GM19455 (cell line): ENCODE measurements at regions not wholly inside any gene's neighbourhood (a gene's known extent, or its start where the extent isn't known, plus 50 kb on each side); places are given as distances from the start of the nearest gene placed in this dataset.
"Not testable (repeated sequence)": the region's sequence is repeated elsewhere in the genome, so short reads cannot be mapped to it uniquely, and the experiment has no call there.

Experiments
- ATAC-seq: cut with Tn5 transposase; IDR thresholded peaks from one replicate; pipeline ENCODE4 v1.9.1; 2021; ENCODE audit not compliant: unreplicated experiment

- no peak for ATAC-seq
Measured at GRCh38 chr4:62487016-62487415, 1286.9 kb downstream of the ADGRL3 start.

- ATAC-seq, result no peak
Measured at GRCh38 chr4:62484357-62484756, 1284.2 kb downstream of the ADGRL3 start.

DNA sequence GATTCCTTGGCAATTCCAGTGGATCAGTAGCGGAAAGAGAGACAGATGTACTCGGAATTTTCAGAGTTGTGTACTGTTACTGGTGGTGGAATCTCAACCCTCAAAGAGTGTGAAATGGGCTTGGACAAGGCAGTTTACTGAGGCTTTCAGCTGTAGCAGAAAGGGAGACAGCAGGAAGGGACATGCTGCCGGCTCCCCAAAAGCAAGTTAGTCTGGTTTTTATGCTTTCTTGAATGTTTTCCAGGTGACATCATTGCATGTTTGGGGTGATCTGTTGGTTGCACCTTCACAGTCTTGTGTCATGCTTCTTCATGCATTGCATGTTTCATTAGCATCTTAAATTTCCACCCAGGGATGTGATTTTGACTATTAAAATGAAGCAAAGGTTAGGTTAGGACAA is 1282.2 kb downstream of the ADGRL3 start:
- no peak for ATAC-seq

- no peak for ATAC-seq
Measured at GRCh38 chr4:62475596-62475995, 1275.5 kb downstream of the ADGRL3 start.

- no peak for ATAC-seq
Measured at GRCh38 chr4:62474802-62475201, 1274.7 kb downstream of the ADGRL3 start.

- no peak for ATAC-seq
Measured at GRCh38 chr4:62471021-62471420, 1270.9 kb downstream of the ADGRL3 start.

GRCh38 chr4:62470421-62470983 is 1270.4 kb downstream of the ADGRL3 start:
- no peak for ATAC-seq

- no peak for ATAC-seq
Measured at GRCh38 chr4:62470020-62470419, 1269.9 kb downstream of the ADGRL3 start.

GRCh38 chr4:62461961-62462360 is 1261.8 kb downstream of the ADGRL3 start:
- no peak for ATAC-seq

- no peak for ATAC-seq
Measured at GRCh38 chr4:62460329-62460728, 1260.2 kb downstream of the ADGRL3 start.

GRCh38 chr4:62457356-62457755 is 1257.2 kb downstream of the ADGRL3 start:
- no peak for ATAC-seq

DNA sequence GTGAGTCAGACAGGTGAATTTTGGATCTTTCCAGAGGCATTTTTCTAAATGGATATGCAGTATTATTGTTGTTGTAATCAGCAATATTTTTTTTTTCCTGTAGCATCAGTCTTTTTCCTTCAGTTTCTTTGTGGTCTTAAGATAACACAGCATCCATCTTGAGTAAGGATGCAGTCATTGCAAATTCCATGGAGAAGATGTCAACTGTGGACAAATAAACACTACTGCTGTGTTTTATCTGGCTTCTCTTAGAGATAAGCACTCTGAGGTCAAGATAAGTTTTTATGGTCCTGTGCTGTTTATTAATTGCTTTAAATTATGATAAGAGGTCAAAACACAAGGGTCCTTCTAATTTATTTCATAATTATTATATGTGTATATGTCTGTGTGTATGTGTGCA is 1255.7 kb downstream of the ADGRL3 start:
- ATAC-seq, result no peak

DNA sequence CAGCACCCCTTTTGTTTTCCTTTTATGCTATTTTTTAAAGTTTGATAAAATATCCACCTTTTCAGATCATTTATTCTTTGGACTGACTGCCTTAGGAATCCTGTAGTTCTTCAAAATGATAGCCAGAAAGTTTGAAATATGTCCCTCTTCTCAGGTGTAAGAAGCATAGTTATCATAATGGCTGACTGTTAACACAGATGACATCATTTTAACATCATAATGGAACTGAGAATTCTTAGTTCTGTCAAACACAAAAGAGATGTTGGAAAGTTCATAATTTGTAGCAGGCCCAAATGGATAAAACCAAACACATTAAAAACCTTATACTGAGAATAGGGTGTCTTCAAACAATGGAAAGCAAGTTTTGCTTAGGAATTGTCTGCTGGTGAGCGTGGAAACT is 1254.4 kb downstream of the ADGRL3 start:
- ATAC-seq, result no peak

DNA sequence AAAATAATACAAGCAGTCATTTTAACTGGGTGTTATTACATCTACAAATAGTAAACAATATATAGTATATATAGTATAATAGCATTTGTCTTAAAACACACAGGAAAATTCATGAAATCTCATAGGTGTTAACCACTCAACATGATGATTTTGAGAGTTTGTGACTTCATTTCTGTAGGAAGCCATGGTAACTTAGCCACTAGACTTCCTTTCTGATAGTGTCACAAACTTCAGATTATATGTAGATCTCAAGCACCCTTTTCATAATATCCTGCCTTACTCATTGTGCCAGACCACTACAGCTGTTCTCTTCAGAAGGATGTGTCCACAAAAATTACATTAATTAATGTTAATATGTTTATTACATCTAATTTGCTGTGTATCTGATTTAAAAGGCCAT is 1250.6 kb downstream of the ADGRL3 start:
- no peak for ATAC-seq

DNA sequence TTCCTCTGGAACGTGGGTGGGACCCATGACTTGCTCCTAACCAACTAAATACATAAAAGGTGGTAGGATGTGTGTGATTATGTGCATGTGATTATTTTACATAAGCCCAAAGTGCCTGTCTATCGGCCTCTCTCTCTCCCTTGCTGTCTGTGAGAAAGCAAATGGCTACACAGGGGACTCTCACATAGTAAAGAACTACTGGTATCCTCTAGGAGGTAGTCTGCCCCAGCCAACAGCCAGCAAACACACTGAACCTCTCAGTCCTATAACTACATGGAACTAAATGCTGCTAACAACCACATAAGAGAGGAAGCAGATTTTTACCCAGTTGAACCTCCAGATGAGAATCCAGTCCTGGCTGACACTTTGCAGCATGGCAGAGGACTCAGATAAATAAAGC is 1249.4 kb downstream of the ADGRL3 start:
- no peak for ATAC-seq

- ATAC-seq, result no peak
Measured at GRCh38 chr4:62448911-62449310, 1248.8 kb downstream of the ADGRL3 start.

GRCh38 chr4:62439051-62439450 is 1238.9 kb downstream of the ADGRL3 start:
- no peak for ATAC-seq

DNA sequence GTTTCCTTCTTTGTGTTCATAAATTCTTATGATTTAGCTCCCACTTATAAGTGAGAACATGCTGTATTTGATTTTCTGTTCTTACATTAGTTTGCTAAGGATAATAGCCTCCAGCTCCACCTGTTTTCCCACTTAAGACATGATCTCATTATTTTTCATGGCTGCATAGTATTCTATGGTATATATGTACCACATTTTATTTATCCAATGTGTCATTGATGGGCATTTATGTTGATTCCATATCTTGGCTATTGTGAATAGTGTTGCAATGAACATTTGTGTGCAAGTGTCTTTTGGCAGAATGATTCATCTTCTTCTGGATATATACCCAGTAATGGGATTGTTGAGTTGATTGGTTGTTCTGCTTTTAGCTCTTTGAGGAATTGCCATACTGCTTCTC is 1234.8 kb downstream of the ADGRL3 start:
- ATAC-seq, result no peak

DNA sequence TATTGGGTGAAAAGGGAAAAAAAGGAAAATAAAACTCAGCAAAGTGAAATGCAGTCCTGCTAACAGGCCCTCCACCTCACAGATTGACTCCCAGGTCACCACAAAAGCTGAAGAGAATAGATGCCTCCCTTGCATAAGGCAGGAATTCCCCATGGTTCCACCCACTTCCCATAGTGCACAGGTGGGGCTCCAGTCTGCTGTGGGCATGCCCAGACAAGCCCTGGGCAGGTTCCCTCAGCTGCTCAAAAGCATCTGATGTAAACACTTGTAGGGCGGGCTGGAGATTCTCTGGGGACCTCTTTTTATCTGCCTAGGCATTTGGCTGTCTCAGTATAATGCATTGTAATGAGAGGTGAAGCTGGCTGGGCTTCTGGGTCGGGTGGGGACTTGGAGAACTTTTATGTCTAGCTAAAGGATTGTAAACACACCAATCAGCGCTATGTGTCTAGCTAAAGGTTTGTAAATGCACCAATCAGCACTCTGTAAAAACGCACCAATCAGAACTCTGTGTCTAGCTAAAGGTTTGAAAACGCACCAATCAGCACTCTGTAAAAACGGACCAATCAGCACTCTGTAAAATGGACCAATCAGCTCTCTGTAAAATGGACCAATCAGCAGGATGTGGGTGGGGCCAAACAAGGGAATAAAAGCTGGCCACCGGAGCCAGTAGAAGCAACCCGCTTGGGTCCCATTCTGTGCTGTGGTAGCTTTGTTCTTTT is 1231.5 kb downstream of the ADGRL3 start:
- not testable (repeated sequence) for ATAC-seq

- ATAC-seq, result no peak
Measured at GRCh38 chr4:62429297-62429696, 1229.2 kb downstream of the ADGRL3 start.

DNA sequence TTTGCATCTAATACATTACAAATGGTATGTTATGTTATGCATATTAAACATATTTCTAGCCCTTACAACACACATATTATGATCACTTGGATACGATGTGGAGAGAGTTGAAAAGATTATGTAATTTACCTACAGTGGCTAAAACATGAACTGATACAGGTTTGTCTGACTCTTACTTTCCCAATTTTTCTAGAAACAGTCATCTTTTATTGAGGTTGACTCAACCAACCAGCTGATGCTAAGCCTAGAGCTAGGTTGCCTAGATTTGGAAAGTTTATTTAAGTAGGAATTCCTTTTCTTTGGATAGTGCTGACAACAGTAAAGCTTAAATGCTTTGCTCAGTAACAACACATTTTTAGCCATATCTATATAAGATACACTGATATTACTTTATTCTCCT is 1215.1 kb downstream of the ADGRL3 start:
- no peak for ATAC-seq

GRCh38 chr4:62414563-62414962 is 1214.4 kb downstream of the ADGRL3 start:
- ATAC-seq, result no peak
